Psoas muscle (tissue), 7 donors: ENCODE measurements at regions not wholly inside any gene's neighbourhood (a gene's known extent, or its start where the extent isn't known, plus 50 kb on each side); places are given as distances from the start of the nearest gene placed in this dataset.

Source experiments
- ATAC-seq, 4 donors: fragments of 200-7000 bp; cut with Tn5 transposase; one replicate each; pipeline ENCODE4 v1.9.1; 2020; ENCODE audit warnings: moderate library complexity in 3 of 4, mild to moderate bottlenecking in 2 of 4
- DNase-seq, 2 donors: peaks; one replicate each; pipeline ENCODE4 v3.0.0-alpha.2; 2020
- H3K27ac ChIP-seq: fragments of 200-600 bp; one replicate; pipeline ENCODE4 v1.8.0; 2022
- H3K27me3 ChIP-seq, 3 donors: fragments of 200-600 bp in 1 of 3; one replicate each; pipeline versions ENCODE4 v1.6.1 to v1.8.0; 2013 to 2022; ENCODE audit warnings: low read length in 2 of 3, mild to moderate bottlenecking in 2 of 3, moderate library complexity in 1 of 3; ENCODE audit not compliant: insufficient read depth in 3 of 3
- H3K36me3 ChIP-seq, 2 donors: fragments of 200-600 bp in 1 of 2; one replicate each; pipeline versions ENCODE4 v1.6.1 to v1.8.0; 2013 to 2022; ENCODE audit warnings: low read depth in 1 of 2, mild to moderate bottlenecking in 1 of 2, moderate library complexity in 1 of 2; ENCODE audit not compliant: insufficient read depth in 1 of 2
- H3K4me1 ChIP-seq: fragments of 200-600 bp; one replicate; pipeline ENCODE4 v1.8.0; 2022
- H3K4me3 ChIP-seq: fragments of 200-600 bp; one replicate; pipeline ENCODE4 v1.8.0; 2022; ENCODE audit warnings: mild to moderate bottlenecking
- H3K9me3 ChIP-seq: fragments of 200-600 bp; one replicate; pipeline ENCODE4 v1.8.0; 2022
- WGBS, 3 donors: extraction: QIAGEN DNeasy Blood & Tissue Kit; methylation state at CpG; one replicate each; pipeline versions ENCODE4 v1.1.6 to v1.1.7; 2013; 5-methylcytosine and 5-hydroxymethylcytosine counted together
- intact Hi-C, 2 donors: fragments of 100-400 bp; cut with DNase I; formaldehyde crosslinking; loops; one replicate each; pipeline versions ENCODE4 v1.11.0 to v1.14.2; 2022
- TF ChIP-seq, protein P1 (sequence below): fragments of 200-600 bp; IDR thresholded peaks from one replicate; pipeline ENCODE4 v1.8.0; 2022; ENCODE audit warnings: antibody characterized with exemption
- donor health status: healthy with polysubstance abuse.
- donor health status: DM: no; HTN: no; CAD: no; lungs with moderate emphysema.
- donor health status: Bipolar disorder and iron deficiency.
- donor health status: healthy.
- donor health status: DM: yes; HTN: yes; CAD: no.
- donor health status: DM: no; HTN: no; CAD: no.
- donor health status: DM: yes; HTN: yes; CAD: no.

DNA sequence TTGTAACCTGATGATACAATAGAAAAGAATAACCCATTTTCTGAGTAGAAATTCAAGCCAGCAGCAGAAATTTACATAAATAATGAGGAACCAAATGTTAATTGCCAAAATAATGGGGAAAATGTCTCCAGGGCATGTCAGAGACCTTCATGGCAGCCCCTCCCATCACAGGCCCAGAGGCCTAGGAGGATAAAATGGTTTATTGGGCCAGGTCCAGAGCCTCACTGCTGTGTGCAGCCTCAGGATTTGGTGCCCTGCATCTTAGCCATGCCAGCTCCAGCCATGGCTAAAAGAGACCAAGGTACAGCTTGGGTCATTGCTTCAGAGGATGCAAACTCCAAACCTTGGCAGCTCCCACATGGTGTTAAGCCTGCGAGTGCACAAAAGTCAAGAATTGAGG is 352.1 kb upstream of the MEIS2 start:
- H3K4me3 ChIP-seq, result no peak overlapping the region
- intact Hi-C loops, result no loop called here
- DNase-seq, result no peak
- no peak overlapping the region for H3K27ac ChIP-seq
- H3K4me1 ChIP-seq, result no peaks in the 10 kb centered on the region
- no peak for ATAC-seq
- H3K36me3 ChIP-seq, result no peaks in the 10 kb centered on the region
- 88 to 100% (median 92%) methylated on average over 1 of the region's 1 CpG for WGBS, 3 donors
- H3K27me3 ChIP-seq, result no peaks in the 10 kb centered on the region
- no peaks in the 10 kb centered on the region for H3K9me3 ChIP-seq
- TF ChIP-seq, protein P1, sequence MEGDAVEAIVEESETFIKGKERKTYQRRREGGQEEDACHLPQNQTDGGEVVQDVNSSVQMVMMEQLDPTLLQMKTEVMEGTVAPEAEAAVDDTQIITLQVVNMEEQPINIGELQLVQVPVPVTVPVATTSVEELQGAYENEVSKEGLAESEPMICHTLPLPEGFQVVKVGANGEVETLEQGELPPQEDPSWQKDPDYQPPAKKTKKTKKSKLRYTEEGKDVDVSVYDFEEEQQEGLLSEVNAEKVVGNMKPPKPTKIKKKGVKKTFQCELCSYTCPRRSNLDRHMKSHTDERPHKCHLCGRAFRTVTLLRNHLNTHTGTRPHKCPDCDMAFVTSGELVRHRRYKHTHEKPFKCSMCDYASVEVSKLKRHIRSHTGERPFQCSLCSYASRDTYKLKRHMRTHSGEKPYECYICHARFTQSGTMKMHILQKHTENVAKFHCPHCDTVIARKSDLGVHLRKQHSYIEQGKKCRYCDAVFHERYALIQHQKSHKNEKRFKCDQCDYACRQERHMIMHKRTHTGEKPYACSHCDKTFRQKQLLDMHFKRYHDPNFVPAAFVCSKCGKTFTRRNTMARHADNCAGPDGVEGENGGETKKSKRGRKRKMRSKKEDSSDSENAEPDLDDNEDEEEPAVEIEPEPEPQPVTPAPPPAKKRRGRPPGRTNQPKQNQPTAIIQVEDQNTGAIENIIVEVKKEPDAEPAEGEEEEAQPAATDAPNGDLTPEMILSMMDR, result no peak

DNA sequence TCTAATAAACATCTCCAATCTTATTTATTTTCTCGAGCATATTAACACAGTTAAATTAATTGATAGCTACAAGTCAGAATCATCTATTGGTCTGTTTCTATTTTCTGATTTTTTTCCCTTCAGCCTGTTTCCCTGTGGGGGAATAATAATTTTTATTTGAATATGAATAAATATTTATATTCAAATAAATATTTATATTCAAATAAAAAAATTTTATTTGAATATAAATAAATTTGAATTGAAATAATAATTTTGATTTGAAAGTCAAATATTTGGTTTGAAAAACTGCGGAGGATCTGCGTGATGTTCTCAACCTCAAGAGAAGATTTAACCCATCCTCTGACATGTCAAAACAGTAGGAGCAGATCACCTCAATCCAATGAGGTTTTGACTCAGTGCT is 380.1 kb upstream of the MEIS2 start:
- no peaks in the 10 kb centered on the region for H3K27me3 ChIP-seq
- ATAC-seq (no peak), DNase-seq (no peak)
- H3K27ac ChIP-seq, result no peak overlapping the region
- no peaks in the 10 kb centered on the region for H3K9me3 ChIP-seq
- intact Hi-C loops, result no loop called here
- no peaks in the 10 kb centered on the region for H3K4me1 ChIP-seq
- TF ChIP-seq, protein P1, result no peak
- H3K36me3 ChIP-seq, result no peaks in the 10 kb centered on the region
- H3K4me3 ChIP-seq, result no peak overlapping the region
- WGBS, 3 donors, result 54 to 63% (median 58%) methylated on average over 3 of the region's 3 CpGs

DNA sequence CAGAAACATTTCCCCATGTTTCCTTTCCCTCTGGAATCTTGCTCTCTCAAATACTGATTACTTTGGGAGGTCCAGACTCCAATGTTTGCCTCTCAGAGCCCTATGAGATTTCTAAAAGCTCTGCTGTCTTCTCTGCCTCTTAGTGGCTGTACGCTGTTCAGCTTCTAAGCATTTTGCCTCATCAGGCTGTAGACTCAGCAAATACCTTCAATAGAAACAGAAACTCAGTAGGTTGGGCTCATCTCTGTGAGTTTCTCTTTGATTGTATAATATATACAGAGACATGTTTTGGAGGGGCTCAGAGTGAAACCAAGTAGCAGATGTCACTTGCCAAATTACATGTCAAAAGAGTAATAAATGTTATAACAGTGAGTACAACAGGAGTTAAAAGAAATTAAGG is 380.8 kb upstream of the MEIS2 start:
- WGBS, 3 donors, result 78 to 88% (median 83%) methylated on average over 1 of the region's 1 CpG
- no peak for ATAC-seq
- H3K27ac ChIP-seq, result no peak overlapping the region
- H3K4me3 ChIP-seq, result no peak overlapping the region
- no peaks in the 10 kb centered on the region for H3K36me3 ChIP-seq
- H3K4me1 ChIP-seq, result no peaks in the 10 kb centered on the region
- intact Hi-C loops, result no loop called here
- TF ChIP-seq, protein P1, result no peak
- no peak for DNase-seq
- no peaks in the 10 kb centered on the region for H3K9me3 ChIP-seq
- H3K27me3 ChIP-seq, result no peaks in the 10 kb centered on the region

DNA sequence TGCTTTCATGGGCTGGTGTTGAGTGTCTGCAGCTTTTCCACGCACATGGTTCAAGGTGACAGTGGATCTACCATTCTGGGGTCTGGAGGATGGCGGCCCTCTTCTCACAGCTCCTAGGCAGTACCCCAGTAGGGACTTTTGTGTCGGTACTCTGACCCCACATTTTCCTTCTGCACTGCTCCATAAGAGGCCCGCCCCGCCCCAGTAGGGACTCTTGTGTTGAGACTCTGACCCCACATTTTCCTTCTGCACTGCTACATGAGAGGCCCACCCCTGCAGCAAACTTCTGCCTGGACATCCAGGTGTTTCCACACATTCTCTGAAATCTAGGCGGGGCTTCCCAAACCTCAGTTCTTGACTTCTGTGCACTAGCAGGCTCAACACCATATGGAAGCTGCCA is 383.4 kb upstream of the MEIS2 start:
- Histone ChIP-seq H3K4me1 (no peaks in the 10 kb centered on the region), H3K9me3 (no peaks in the 10 kb centered on the region), H3K4me3 (no peak overlapping the region), H3K27me3 (no peaks in the 10 kb centered on the region), H3K27ac (no peak overlapping the region), H3K36me3 (no peaks in the 10 kb centered on the region)
- intact Hi-C loops, result no loop called here
- TF ChIP-seq, protein P1, result no peak
- ATAC-seq (no peak), DNase-seq (no peak)
- WGBS, 3 donors, result 88 to 91% (median 91%) methylated on average over 6 of the region's 6 CpGs

DNA sequence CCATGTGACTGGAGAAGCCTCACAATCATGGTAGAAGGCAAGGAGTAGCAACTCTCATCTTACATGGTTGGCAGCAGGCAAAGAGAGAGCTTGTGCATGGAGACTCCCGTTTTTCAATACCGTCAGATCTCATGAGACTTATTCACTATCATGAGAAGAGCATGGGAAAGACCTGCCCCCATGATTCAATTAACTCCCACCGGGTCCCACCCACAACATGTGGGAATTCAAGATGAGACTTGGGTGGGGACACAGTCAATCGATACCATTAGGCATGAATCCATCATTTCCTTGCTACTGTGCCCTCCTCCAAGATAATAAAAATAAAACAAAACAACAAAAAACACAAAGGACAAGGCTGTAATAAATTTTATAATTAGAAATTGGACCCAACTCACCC is 384.7 kb upstream of the MEIS2 start:
- WGBS, 3 donors, result 87 to 94% (median 90%) methylated on average over 4 of the region's 4 CpGs
- H3K9me3 ChIP-seq, result no peaks in the 10 kb centered on the region
- ATAC-seq (no peak), DNase-seq (no peak)
- no peak overlapping the region for H3K4me3 ChIP-seq
- H3K4me1 ChIP-seq, result no peaks in the 10 kb centered on the region
- TF ChIP-seq, protein P1, result no peak
- intact Hi-C loops, result no loop called here
- no peaks in the 10 kb centered on the region for H3K27me3 ChIP-seq
- no peak overlapping the region for H3K27ac ChIP-seq
- no peaks in the 10 kb centered on the region for H3K36me3 ChIP-seq
